SK-N-MC (cell line): ENCODE measurements at regions not wholly inside any gene's neighbourhood (a gene's known extent, or its start where the extent isn't known, plus 50 kb on each side); places are given as distances from the start of the nearest gene placed in this dataset.

Experiments used
- EZH2 ChIP-seq: fragments of 200-600 bp; sonication (generic); IDR thresholded peaks from one replicate; pipeline ENCODE4 v1.6.1; 2017; ENCODE audit warnings: antibody characterized with exemption
- FOXP2 ChIP-seq: optimal IDR thresholded peaks from 2 replicates; pipeline ENCODE3; 2011; ENCODE audit warnings: mild to moderate bottlenecking, moderate library complexity; ENCODE audit not compliant: insufficient read depth; ENCODE audit errors: extremely low read length, control extremely low read depth
- POLR2AphosphoS5 ChIP-seq: IDR thresholded peaks from 2 replicates; pipeline ENCODE4 v1.6.1; 2012; ENCODE audit warnings: mild to moderate bottlenecking, low read depth, low read length, borderline replicate concordance

GRCh38 chr14:53758141-53758540 lies 198.5 kb downstream of the BMP4 start:
- TF ChIP-seq EZH2 = no peak
- no peak for TF ChIP-seq POLR2AphosphoS5
- no peak for TF ChIP-seq FOXP2
